ENCODE measurements at regions not wholly inside any gene's neighbourhood (a gene's known extent, or its start where the extent isn't known, plus 50 kb on each side); places are given as distances from the start of the nearest gene placed in this dataset.

- ATAC-seq = no peak
- WGBS, 2 donors = 60 to 77% methylated on average over 7 of the region's 7 CpGs
- TF ChIP-seq CTCF (IDR thresholded peaks at IDR 0.05) (no peak), POLR2A (IDR thresholded peaks at IDR 0.05) (no peak)
Measured at GRCh38 chr4:24671849-24672248, 87.5 kb upstream of the DHX15 start.

GRCh38 chr4:24672880-24673279 is 88.5 kb upstream of the DHX15 start:
- H3K4me1 ChIP-seq = no peaks in the 10 kb centered on the region
- TF ChIP-seq CTCF (IDR thresholded peaks at IDR 0.05) (no peak), POLR2A (IDR thresholded peaks at IDR 0.05) (no peak)
- DNase-seq = no peak
- intact Hi-C loops (cut with DNase I) = no loop called here
- H3K27ac ChIP-seq = no peak overlapping the region
- no peak overlapping the region for H3K4me3 ChIP-seq
- ATAC-seq = no peak
- H3K9me3 ChIP-seq = peaks cover 0 to 6% (median 0%) of the 10 kb centered on the region in 3 donors
- no peaks in the 10 kb centered on the region for H3K36me3 ChIP-seq (replicated peaks in 1 of 2; ENCODE audit: insufficient read depth in 1 of 2, low read depth in 2 of 2)
- no peaks in the 10 kb centered on the region for H3K27me3 ChIP-seq
- WGBS, 2 donors = 84 to 93% methylated on average over 8 of the region's 8 CpGs

More at GRCh38 chr4:24671849-24672248, 87.5 kb upstream of the DHX15 start:
- no peaks in the 10 kb centered on the region for H3K4me1 ChIP-seq
- no peak overlapping the region for H3K4me3 ChIP-seq
- no peaks in the 10 kb centered on the region for H3K27me3 ChIP-seq
- peaks cover 0 to 6% (median 0%) of the 10 kb centered on the region in 3 donors for H3K9me3 ChIP-seq
- intact Hi-C loops (cut with DNase I) = no loop called here
- DNase-seq = no peak
- no peaks in the 10 kb centered on the region for H3K36me3 ChIP-seq (replicated peaks in 1 of 2; ENCODE audit: insufficient read depth in 1 of 2, low read depth in 2 of 2)
- no peak overlapping the region for H3K27ac ChIP-seq

GRCh38 chr4:24674279-24674678 is 89.9 kb upstream of the DHX15 start:
- no peaks in the 10 kb centered on the region for H3K27me3 ChIP-seq
- 72 to 75% methylated on average over 2 of the region's 2 CpGs for WGBS, 2 donors
- no peak for ATAC-seq

GRCh38 chr4:24675721-24676389 is 91.5 kb upstream of the DHX15 start:
- no peaks in the 10 kb centered on the region for H3K36me3 ChIP-seq (replicated peaks in 1 of 2; ENCODE audit: insufficient read depth in 1 of 2, low read depth in 2 of 2)
- ATAC-seq (no peak), DNase-seq (no peak)
- no peaks in the 10 kb centered on the region for H3K4me1 ChIP-seq
- no peak for TF ChIP-seq CTCF (IDR thresholded peaks at IDR 0.05)
- TF ChIP-seq POLR2A (IDR thresholded peaks at IDR 0.05) = no peak
- 45 to 68% methylated on average over 2 of the region's 2 CpGs for WGBS, 2 donors
- H3K27ac ChIP-seq = no peak overlapping the region
- H3K9me3 ChIP-seq = peaks cover 0 to 6% (median 0%) of the 10 kb centered on the region in 3 donors
- H3K4me3 ChIP-seq = no peak overlapping the region
- no peaks in the 10 kb centered on the region for H3K27me3 ChIP-seq
- intact Hi-C loops (cut with DNase I) = no loop called here

More at GRCh38 chr4:24674279-24674678, 89.9 kb upstream of the DHX15 start:
- no peaks in the 10 kb centered on the region for H3K4me1 ChIP-seq
- H3K27ac ChIP-seq = no peak overlapping the region
- H3K4me3 ChIP-seq = no peak overlapping the region
- intact Hi-C loops (cut with DNase I) = no loop called here
- DNase-seq = no peak
- no peak for TF ChIP-seq CTCF (IDR thresholded peaks at IDR 0.05)
- TF ChIP-seq POLR2A (IDR thresholded peaks at IDR 0.05) = no peak
- no peaks in the 10 kb centered on the region for H3K36me3 ChIP-seq (replicated peaks in 1 of 2; ENCODE audit: insufficient read depth in 1 of 2, low read depth in 2 of 2)
- peaks cover 0 to 6% (median 0%) of the 10 kb centered on the region in 3 donors for H3K9me3 ChIP-seq

GRCh38 chr4:24677909-24678308 is 93.6 kb upstream of the DHX15 start:
- DNase-seq (no peak), ATAC-seq (no peak)
- no peaks in the 10 kb centered on the region for H3K27me3 ChIP-seq
- peaks cover 0 to 6% (median 0%) of the 10 kb centered on the region in 3 donors for H3K9me3 ChIP-seq
- WGBS, 2 donors = 35% methylated on average over 4 of the region's 4 CpGs
- no peak overlapping the region for H3K27ac ChIP-seq
- intact Hi-C loops (cut with DNase I) = no loop called here
- no peak overlapping the region for H3K4me3 ChIP-seq
- no peaks in the 10 kb centered on the region for H3K36me3 ChIP-seq (replicated peaks in 1 of 2; ENCODE audit: insufficient read depth in 1 of 2, low read depth in 2 of 2)
- H3K4me1 ChIP-seq = no peaks in the 10 kb centered on the region
- TF ChIP-seq CTCF (IDR thresholded peaks at IDR 0.05) (no peak), POLR2A (IDR thresholded peaks at IDR 0.05) (no peak)

All from body of pancreas (tissue), 4 donors.